ENCODE measurements at regions not wholly inside any gene's neighbourhood (a gene's known extent, or its start where the extent isn't known, plus 50 kb on each side); places are given as distances from the start of the nearest gene placed in this dataset.

DNA sequence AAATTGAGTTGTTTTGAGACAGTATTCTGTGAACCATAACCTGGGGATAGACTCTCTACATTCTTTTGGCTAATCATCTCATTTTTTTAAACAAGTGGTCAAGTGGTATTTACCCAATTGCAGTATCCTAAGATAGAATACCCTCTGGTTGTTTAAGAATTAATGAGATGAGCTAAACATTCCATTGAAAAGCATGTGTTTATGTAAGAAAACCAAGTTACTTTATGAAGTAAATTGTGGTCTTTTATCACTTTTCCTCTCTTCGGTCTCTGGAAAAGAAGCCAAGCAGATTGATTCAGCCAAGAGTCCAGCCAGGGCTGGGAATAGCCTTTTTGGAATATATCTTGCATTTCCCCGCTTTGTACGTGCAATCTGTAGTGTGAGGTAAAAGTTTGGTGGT is 185.7 kb upstream of the TOPAZ1 start:
- no peaks in the 10 kb centered on the region for H3K9me3 Mint-ChIP-seq (ENCODE audit: low read depth)
- peaks cover 22% of the 10 kb centered on the region for H3K4me1 Mint-ChIP-seq (ENCODE audit: low read depth)
- no peak overlapping the region for H3K4me3 Mint-ChIP-seq (ENCODE audit: unreplicated experiment)

DNA sequence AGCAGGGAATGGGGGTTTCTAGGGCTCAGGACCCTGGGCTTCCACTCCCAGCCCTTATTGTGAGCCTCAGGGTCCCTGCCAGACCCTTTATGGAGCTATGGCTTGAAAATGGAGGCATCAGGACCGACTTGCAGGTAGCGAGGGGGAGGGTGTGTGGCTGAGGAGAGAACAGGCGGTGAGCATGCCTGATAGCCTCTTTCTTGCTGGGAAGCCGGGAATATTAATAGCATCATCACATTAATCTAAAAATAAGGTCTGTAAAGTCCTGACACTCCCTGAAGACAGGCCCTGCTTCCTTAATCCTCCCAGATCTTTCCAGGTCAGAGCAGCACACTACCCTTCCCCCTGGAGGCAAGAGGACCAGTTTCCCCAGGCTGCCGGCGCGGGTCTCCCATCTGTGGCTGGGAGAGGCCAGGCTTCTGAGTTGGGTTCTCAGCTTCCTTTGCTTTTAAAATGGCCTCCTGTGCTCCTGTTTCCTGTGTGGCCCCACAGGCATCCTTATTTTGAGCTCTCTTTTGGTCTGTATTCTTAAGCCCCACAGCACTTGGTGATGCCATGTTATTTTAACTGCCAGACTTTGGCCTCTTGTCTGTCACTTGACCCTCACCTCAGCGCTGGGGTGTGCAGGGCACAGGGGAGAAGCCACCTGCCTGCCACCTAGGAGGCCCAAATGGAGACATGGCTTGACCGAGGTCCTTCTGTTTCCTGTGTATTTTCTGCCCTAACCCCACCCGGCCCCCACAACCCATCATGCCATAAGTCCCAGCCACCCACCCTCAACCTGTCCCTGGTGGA is 185.0 kb upstream of the TOPAZ1 start:
- H3K36me3 Mint-ChIP-seq (ENCODE audit: low read depth) = peaks cover 3% of the 10 kb centered on the region
- no peak overlapping the region for H3K27ac Mint-ChIP-seq (ENCODE audit: unreplicated experiment)
- H3K9me3 Mint-ChIP-seq (ENCODE audit: low read depth) = no peaks in the 10 kb centered on the region
- H3K4me3 Mint-ChIP-seq (ENCODE audit: unreplicated experiment) = no peak overlapping the region
- TF ChIP-seq, protein P1, sequence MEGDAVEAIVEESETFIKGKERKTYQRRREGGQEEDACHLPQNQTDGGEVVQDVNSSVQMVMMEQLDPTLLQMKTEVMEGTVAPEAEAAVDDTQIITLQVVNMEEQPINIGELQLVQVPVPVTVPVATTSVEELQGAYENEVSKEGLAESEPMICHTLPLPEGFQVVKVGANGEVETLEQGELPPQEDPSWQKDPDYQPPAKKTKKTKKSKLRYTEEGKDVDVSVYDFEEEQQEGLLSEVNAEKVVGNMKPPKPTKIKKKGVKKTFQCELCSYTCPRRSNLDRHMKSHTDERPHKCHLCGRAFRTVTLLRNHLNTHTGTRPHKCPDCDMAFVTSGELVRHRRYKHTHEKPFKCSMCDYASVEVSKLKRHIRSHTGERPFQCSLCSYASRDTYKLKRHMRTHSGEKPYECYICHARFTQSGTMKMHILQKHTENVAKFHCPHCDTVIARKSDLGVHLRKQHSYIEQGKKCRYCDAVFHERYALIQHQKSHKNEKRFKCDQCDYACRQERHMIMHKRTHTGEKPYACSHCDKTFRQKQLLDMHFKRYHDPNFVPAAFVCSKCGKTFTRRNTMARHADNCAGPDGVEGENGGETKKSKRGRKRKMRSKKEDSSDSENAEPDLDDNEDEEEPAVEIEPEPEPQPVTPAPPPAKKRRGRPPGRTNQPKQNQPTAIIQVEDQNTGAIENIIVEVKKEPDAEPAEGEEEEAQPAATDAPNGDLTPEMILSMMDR (IDR thresholded peaks at IDR 0.05) = no peak
- no peak for DNase-seq (ENCODE audit: low spot score)
- peaks cover 5% of the 10 kb centered on the region for H3K27me3 Mint-ChIP-seq (ENCODE audit: low read depth)
- peaks cover 22% of the 10 kb centered on the region for H3K4me1 Mint-ChIP-seq (ENCODE audit: low read depth)

More for the DNA sequence above, 185.7 kb upstream of the TOPAZ1 start:
- H3K27me3 Mint-ChIP-seq (ENCODE audit: low read depth) = peaks cover 5% of the 10 kb centered on the region
- no peak overlapping the region for H3K27ac Mint-ChIP-seq (ENCODE audit: unreplicated experiment)
- H3K36me3 Mint-ChIP-seq (ENCODE audit: low read depth) = peaks cover 7% of the 10 kb centered on the region
- no peak for DNase-seq (ENCODE audit: low spot score)
- TF ChIP-seq, protein P1 (IDR thresholded peaks at IDR 0.05) = no peak

DNA sequence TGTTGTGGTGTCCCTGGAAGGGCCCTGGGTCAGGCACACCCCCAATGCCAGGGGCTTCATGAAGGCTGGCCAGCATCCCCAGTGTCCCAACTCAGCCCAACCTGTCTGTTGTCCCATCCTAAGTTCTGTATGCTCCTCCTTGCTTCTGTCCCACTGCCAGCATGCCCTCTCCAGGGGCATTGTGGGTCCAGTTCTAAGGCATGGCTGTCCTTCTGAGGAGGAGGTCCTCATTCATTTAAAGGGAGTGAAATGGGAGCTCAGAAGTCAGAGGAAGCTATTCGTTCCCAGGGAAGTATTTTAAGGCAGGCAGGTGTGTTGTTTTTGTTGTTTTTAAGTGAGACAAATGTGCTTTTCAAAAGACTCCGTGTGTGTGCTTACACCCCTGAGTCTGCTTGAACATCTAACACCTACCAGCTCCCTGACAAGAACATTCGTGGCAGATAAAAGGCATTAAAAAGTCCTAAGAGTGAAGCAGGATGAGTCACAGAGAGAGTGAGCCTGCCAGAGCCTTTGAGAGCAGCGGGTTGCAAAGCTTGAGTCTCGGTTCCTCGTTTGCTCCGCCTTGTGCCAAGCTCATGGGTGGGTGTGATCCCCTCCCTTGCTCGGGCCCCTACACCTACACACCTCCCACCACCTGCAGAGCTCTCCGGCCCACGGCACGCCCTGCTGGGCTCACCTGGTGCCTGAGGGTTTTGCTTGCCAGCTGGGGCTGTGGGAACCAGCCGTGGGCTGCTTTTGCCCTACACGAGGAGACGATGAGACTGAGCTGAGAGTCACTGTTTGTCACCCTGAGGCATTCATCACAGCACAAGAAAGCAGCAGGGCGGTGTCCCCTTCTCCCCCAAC is 183.4 kb upstream of the TOPAZ1 start:
- Mint-ChIP-seq H3K4me1 (ENCODE audit: low read depth) (peaks cover 22% of the 10 kb centered on the region), H3K9me3 (ENCODE audit: low read depth) (no peaks in the 10 kb centered on the region), H3K27ac (ENCODE audit: unreplicated experiment) (no peak overlapping the region), H3K27me3 (ENCODE audit: low read depth) (peaks cover 11% of the 10 kb centered on the region), H3K4me3 (ENCODE audit: unreplicated experiment) (peak overlapping the region; percentile 47), H3K36me3 (ENCODE audit: low read depth) (no peaks in the 10 kb centered on the region)
- TF ChIP-seq, protein P1 (IDR thresholded peaks at IDR 0.05) = no peak
- DNase-seq (ENCODE audit: low spot score) = no peak

DNA sequence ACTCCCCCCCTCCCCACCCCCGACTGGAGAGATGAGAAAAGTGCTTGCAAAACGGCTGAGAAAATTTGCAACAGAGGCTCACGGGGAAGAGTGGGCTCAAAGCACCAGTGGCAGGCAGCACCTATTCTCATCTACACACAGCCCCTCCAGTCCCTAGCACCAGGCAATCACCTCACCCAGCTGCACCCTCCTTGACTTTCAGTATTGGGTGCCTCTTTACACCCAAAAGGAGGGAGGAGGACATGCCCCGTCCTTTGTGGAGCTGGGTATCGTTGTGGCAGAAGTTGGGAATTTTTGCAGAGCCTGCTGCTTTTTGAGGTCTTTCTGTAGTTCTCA is 182.8 kb upstream of the TOPAZ1 start:
- H3K4me1 Mint-ChIP-seq (ENCODE audit: low read depth) = peaks cover 22% of the 10 kb centered on the region
- TF ChIP-seq, protein P1 (IDR thresholded peaks at IDR 0.05) = no peak
- H3K27me3 Mint-ChIP-seq (ENCODE audit: low read depth) = peaks cover 11% of the 10 kb centered on the region
- DNase-seq (ENCODE audit: low spot score) = no peak
- no peak overlapping the region for H3K27ac Mint-ChIP-seq (ENCODE audit: unreplicated experiment)
- H3K4me3 Mint-ChIP-seq (ENCODE audit: unreplicated experiment) = no peak overlapping the region
- no peaks in the 10 kb centered on the region for H3K9me3 Mint-ChIP-seq (ENCODE audit: low read depth)
- no peaks in the 10 kb centered on the region for H3K36me3 Mint-ChIP-seq (ENCODE audit: low read depth)

DNA sequence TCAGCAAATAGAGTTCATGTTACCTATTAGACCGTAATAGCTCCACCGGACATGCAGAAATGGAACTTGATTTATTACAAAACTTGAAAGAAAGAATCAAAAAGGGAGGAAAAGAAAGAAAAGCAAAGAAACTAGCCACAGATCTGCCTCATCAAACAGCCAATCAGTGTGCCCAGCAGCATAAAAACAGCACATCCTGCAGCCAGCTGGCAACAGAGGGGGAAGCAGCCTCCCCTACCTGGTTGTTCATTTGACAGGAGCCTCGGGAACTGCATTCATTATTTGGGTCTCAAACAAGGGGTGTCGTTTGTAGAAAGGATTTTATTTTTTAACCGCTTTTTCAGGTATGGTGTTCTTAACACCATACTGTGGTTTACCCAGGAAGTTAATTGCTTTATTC is 181.5 kb upstream of the TOPAZ1 start:
- Mint-ChIP-seq H3K4me1 (ENCODE audit: low read depth) (peaks cover 32% of the 10 kb centered on the region), H3K4me3 (ENCODE audit: unreplicated experiment) (no peak overlapping the region), H3K27ac (ENCODE audit: unreplicated experiment) (no peak overlapping the region), H3K27me3 (ENCODE audit: low read depth) (peaks cover 11% of the 10 kb centered on the region), H3K36me3 (ENCODE audit: low read depth) (no peaks in the 10 kb centered on the region), H3K9me3 (ENCODE audit: low read depth) (no peaks in the 10 kb centered on the region)
- DNase-seq (ENCODE audit: low spot score) = no peak
- TF ChIP-seq, protein P1 (IDR thresholded peaks at IDR 0.05) = no peak

Data from chondrocyte (in vitro differentiated cells).